ENCODE measurements at regions not wholly inside any gene's neighbourhood (a gene's known extent, or its start where the extent isn't known, plus 50 kb on each side); places are given as distances from the start of the nearest gene placed in this dataset.

- no peak for DNase-seq
- Histone ChIP-seq H4K20me1 (ENCODE audit: insufficient read depth) (no peaks in the 10 kb centered on the region), H3K27me3 (ENCODE audit: insufficient read depth) (peaks cover 39% of the 10 kb centered on the region), H3K9me3 (no peaks in the 10 kb centered on the region), H3K79me2 (ENCODE audit: insufficient read depth) (no peaks in the 10 kb centered on the region), H3K4me3 (ENCODE audit: low read depth in 2 of 2, low read length in 1 of 2) (no peak overlapping the region), H3F3A (replicated peaks; ENCODE audit: insufficient read depth) (no peaks in the 10 kb centered on the region), H3K36me3 (replicated peaks in 1 of 2; ENCODE audit: control insufficient read depth in 1 of 2, insufficient read depth in 2 of 2, low read length in 1 of 2) (no peaks in the 10 kb centered on the region), H3K4me1 (ENCODE audit: control insufficient read depth in 1 of 2, insufficient read depth in 2 of 2, low read depth in 1 of 2, low read length in 1 of 2) (peaks cover 12 to 21% of the 10 kb centered on the region in 2 experiments), H3K9ac (no peak overlapping the region), H2AFZ (ENCODE audit: low read depth) (no peak overlapping the region), H3K4me2 (no peak overlapping the region), H3K27ac (ENCODE audit: low read depth in 2 of 2, low read length in 1 of 2) (no peak overlapping the region), H3K9me2 (no peaks in the 10 kb centered on the region)
- ChIA-PET CTCF (interaction anchor here (0.8 kb wide), 1 partner anchor 165 kb away, joined by 3 read pairs; the partner anchor contains the start of gene IRF2BP2), POLR2A (no interaction called here)
- no peak for TF ChIP-seq JUND (IDR thresholded peaks at IDR 0.05)
- no peak for TF ChIP-seq FOXM1 (IDR thresholded peaks at IDR 0.05; ENCODE audit: low read depth)
- TF ChIP-seq YY1 (IDR thresholded peaks at IDR 0.05; ENCODE audit: low read depth) = no peak
- TF ChIP-seq GABPA (IDR thresholded peaks at IDR 0.05; ENCODE audit: low read depth) = no peak
- TF ChIP-seq NRF1 (IDR thresholded peaks at IDR 0.05; ENCODE audit: low read depth, low read length) = no peak
- TF ChIP-seq RCOR1 (IDR thresholded peaks at IDR 0.05; ENCODE audit: low read length) = no peak
- TF ChIP-seq GATA2 (CRISPR knock-in tag; IDR thresholded peaks at IDR 0.05) = no peak
- TF ChIP-seq NFIC (IDR thresholded peaks at IDR 0.05; ENCODE audit: borderline replicate concordance) = no peak
- TF ChIP-seq RAD21 (IDR thresholded peaks at IDR 0.05; ENCODE audit: low read length) = no peak
- no peak for TF ChIP-seq MAX (IDR thresholded peaks at IDR 0.05; ENCODE audit: low read depth)
- TF ChIP-seq EZH2phosphoT487 (IDR thresholded peaks at IDR 0.05; ENCODE audit: borderline replicate concordance, low read depth) = no peak
- TF ChIP-seq RXRA (IDR thresholded peaks at IDR 0.05; ENCODE audit: borderline replicate concordance, low read depth) = no peak
- TF ChIP-seq ZBTB33 (IDR thresholded peaks at IDR 0.05; ENCODE audit: borderline replicate concordance, low read depth) = no peak
- TF ChIP-seq SIN3A (IDR thresholded peaks at IDR 0.05; ENCODE audit: borderline replicate concordance, low read depth, low read length) = no peak
- TF ChIP-seq EP300 (IDR thresholded peaks at IDR 0.05; ENCODE audit: borderline replicate concordance in 1 of 2, low read depth in 1 of 2, low read length in 1 of 2) = no peak
- no peak for TF ChIP-seq PBX3 (IDR thresholded peaks at IDR 0.05)
- no peak for TF ChIP-seq MXI1 (IDR thresholded peaks at IDR 0.05; ENCODE audit: low read depth, low read length)
- 95% methylated on average over 12 of the region's 12 CpGs for WGBS (ENCODE audit: low lambda C conversion rate)
These were observed 165.7 kb upstream of the IRF2BP2 start for GRCh38 chr1:234775477-234776246.

All from SK-N-SH (cell line).